HepG2 (cell line): ENCODE measurements at regions not wholly inside any gene's neighbourhood (a gene's known extent, or its start where the extent isn't known, plus 50 kb on each side); places are given as distances from the start of the nearest gene placed in this dataset.

Experiments used
- ATF3 ChIP-seq: sonication (generic); formaldehyde crosslinking; IDR thresholded peaks from 2 replicates; pipeline ENCODE4 v1.4.0; 2020; ENCODE audit warnings: missing genetic modification reagents
- DRAP1 ChIP-seq: IDR thresholded peaks from 2 replicates; pipeline ENCODE4 v1.6.1; 2016; ENCODE audit warnings: missing genetic modification reagents, missing compliant biosample characterization

- TF ChIP-seq DRAP1 (CRISPR knock-in tag) (no peak), ATF3 (CRISPR knock-in tag) (no peak)
Measured at GRCh38 chr10:121667948-121668313, 69.7 kb upstream of the FGFR2 start.
